ENCODE measurements at regions not wholly inside any gene's neighbourhood (a gene's known extent, or its start where the extent isn't known, plus 50 kb on each side); places are given as distances from the start of the nearest gene placed in this dataset.

DNA sequence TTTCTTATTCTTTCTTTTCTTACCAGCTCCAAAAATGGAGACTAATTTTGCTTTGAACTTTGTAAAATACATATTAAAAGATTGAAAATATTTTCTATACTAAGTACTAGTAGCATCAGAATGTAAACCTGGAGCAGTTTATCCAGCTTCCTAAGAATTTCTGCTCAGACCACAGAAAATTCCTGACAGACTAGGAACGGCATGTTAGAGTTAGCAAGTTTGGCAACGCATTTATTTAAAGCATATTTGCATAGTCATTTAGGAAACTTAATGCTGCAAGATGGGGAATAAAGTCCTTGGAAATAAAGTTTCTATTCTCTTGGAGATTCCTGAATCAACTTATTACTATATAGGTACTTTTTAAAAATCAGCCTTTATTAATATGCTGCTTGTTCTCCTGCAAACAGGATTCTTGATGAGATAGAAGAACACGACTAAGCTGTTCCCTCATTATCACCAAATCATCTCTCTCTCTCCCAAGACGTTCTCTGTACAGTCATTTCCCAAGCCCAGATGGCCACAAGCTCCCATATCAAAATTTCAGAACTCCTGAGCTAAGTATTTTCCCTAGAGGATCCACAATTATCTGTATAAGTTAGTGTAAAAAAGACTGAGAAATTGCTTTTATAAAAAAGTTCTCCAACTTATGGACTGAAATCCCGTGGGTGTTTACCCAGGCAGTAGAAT, 305.8 kb upstream of the NEBL start:
- no peaks in the 10 kb centered on the region for H3K27me3 Mint-ChIP-seq (ENCODE audit: unreplicated experiment)
- H3K36me3 Mint-ChIP-seq (ENCODE audit: low read depth, unreplicated experiment), result peaks cover 9% of the 10 kb centered on the region
- H3K9me3 Mint-ChIP-seq (ENCODE audit: unreplicated experiment), result peaks cover 8% of the 10 kb centered on the region
- H3K4me3 Mint-ChIP-seq (ENCODE audit: unreplicated experiment), result no peak overlapping the region
- peaks cover 3% of the 10 kb centered on the region for H3K4me1 Mint-ChIP-seq (ENCODE audit: unreplicated experiment)
- no peak overlapping the region for H3K27ac Mint-ChIP-seq (ENCODE audit: unreplicated experiment)
- no peak for DNase-seq (ENCODE audit: low spot score)
- TF ChIP-seq, protein P1, sequence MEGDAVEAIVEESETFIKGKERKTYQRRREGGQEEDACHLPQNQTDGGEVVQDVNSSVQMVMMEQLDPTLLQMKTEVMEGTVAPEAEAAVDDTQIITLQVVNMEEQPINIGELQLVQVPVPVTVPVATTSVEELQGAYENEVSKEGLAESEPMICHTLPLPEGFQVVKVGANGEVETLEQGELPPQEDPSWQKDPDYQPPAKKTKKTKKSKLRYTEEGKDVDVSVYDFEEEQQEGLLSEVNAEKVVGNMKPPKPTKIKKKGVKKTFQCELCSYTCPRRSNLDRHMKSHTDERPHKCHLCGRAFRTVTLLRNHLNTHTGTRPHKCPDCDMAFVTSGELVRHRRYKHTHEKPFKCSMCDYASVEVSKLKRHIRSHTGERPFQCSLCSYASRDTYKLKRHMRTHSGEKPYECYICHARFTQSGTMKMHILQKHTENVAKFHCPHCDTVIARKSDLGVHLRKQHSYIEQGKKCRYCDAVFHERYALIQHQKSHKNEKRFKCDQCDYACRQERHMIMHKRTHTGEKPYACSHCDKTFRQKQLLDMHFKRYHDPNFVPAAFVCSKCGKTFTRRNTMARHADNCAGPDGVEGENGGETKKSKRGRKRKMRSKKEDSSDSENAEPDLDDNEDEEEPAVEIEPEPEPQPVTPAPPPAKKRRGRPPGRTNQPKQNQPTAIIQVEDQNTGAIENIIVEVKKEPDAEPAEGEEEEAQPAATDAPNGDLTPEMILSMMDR (IDR thresholded peaks at IDR 0.05; ENCODE audit: unreplicated experiment), result no peak

DNA sequence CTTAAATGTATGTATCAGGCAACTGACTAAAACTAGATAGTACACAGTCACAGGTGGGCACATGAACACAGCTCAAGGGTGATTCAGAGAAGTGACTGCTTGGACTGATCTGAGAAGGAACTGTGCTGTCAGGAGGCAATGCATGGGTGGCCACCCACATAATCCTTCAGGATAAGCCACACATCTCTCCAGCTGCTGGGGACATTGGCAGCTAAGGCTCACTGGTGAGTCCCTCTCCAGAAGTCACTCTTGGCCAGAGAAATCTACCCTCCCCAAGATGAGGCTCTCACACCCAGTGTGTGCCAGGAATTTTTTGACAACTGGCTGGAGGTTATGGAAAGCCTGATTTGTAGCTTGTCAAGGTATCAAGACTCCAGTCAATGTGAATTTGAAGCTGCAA, 302.4 kb upstream of the NEBL start:
- Mint-ChIP-seq H3K27me3 (ENCODE audit: unreplicated experiment) (peaks cover 4% of the 10 kb centered on the region), H3K36me3 (ENCODE audit: low read depth, unreplicated experiment) (peaks cover 20% of the 10 kb centered on the region), H3K9me3 (ENCODE audit: unreplicated experiment) (peaks cover 12% of the 10 kb centered on the region), H3K4me1 (ENCODE audit: unreplicated experiment) (peaks cover 3% of the 10 kb centered on the region), H3K27ac (ENCODE audit: unreplicated experiment) (no peak overlapping the region), H3K4me3 (ENCODE audit: unreplicated experiment) (no peak overlapping the region)
- DNase-seq (ENCODE audit: low spot score), result no peak
- TF ChIP-seq, protein P1 (IDR thresholded peaks at IDR 0.05; ENCODE audit: unreplicated experiment), result no peak

DNA sequence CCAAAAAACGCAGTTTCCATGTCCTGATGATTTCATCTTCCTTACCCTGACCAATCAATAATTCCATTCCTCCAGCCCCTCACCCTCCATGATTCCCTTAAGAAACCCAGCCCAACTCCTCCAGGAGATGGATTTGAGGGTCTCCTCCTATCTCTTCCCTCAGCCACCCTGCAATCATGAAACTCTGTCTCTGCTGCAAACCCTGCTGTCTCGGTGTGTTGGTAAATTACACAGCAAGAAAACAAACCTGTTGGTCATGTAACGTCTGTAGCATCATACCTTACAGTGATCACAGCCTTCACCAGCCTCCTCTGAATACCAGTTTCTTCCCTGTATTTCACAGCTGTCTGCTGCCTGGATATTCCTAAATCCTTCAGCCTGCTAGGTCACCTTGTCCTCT, 300.7 kb upstream of the NEBL start:
- H3K27ac Mint-ChIP-seq (ENCODE audit: unreplicated experiment), result no peak overlapping the region
- no peaks in the 10 kb centered on the region for H3K4me1 Mint-ChIP-seq (ENCODE audit: unreplicated experiment)
- H3K4me3 Mint-ChIP-seq (ENCODE audit: unreplicated experiment), result no peak overlapping the region
- no peak for DNase-seq (ENCODE audit: low spot score)
- H3K9me3 Mint-ChIP-seq (ENCODE audit: unreplicated experiment), result peaks cover 12% of the 10 kb centered on the region
- TF ChIP-seq, protein P1 (IDR thresholded peaks at IDR 0.05; ENCODE audit: unreplicated experiment), result no peak
- peaks cover 6% of the 10 kb centered on the region for H3K27me3 Mint-ChIP-seq (ENCODE audit: unreplicated experiment)
- H3K36me3 Mint-ChIP-seq (ENCODE audit: low read depth, unreplicated experiment), result peaks cover 20% of the 10 kb centered on the region

DNA sequence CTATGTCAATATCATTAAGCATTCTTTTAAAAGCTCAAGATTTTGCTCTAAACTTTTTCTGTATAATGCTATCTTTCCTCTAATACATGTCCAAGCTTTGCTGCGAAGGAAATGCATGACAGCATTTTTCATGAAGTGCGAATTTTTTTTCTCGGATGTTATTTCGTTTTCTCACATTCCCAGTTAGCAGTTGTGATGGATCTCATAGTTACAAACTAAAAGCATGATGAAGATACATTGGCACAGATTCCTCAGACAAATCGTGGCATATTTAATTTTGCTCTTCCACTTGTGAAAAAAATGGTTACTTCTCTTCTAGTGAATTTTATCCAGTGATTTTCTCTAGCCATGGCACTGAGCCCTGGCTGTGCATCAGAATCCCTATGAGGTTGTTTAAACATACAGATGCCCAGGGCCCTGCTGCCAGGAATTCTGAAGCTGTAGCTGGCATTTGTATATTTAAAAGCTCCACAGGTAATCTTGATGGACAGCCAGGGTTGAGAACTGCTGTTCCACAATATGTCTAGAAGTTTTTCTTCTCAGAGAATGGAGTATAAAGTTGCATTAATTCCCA, 299.8 kb upstream of the NEBL start:
- Mint-ChIP-seq H3K4me3 (ENCODE audit: unreplicated experiment) (no peak overlapping the region), H3K27ac (ENCODE audit: unreplicated experiment) (no peak overlapping the region), H3K36me3 (ENCODE audit: low read depth, unreplicated experiment) (peaks cover 20% of the 10 kb centered on the region), H3K27me3 (ENCODE audit: unreplicated experiment) (peaks cover 6% of the 10 kb centered on the region), H3K9me3 (ENCODE audit: unreplicated experiment) (peaks cover 12% of the 10 kb centered on the region), H3K4me1 (ENCODE audit: unreplicated experiment) (no peaks in the 10 kb centered on the region)
- TF ChIP-seq, protein P1 (IDR thresholded peaks at IDR 0.05; ENCODE audit: unreplicated experiment), result no peak
- DNase-seq (ENCODE audit: low spot score), result no peak

DNA sequence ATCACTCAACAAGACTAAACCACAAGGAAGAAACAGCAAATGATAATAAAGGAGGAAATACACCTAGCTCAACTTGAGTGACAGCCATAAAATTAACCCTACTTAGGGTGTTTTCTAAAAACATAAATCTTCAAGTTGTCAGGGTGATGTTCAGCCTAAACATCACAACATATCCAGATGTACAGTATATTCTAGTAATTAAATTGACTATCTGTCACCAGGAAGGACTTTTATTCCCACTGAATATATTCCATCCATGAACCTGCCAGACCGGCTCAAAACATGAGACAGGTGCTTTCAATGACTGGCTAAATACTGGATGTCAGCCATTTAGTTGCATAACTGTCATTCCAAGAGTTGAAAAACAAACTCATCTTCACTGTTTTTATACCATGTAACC, 298.1 kb upstream of the NEBL start:
- H3K36me3 Mint-ChIP-seq (ENCODE audit: low read depth, unreplicated experiment), result peaks cover 20% of the 10 kb centered on the region
- no peak overlapping the region for H3K4me3 Mint-ChIP-seq (ENCODE audit: unreplicated experiment)
- H3K4me1 Mint-ChIP-seq (ENCODE audit: unreplicated experiment), result no peaks in the 10 kb centered on the region
- peaks cover 12% of the 10 kb centered on the region for H3K9me3 Mint-ChIP-seq (ENCODE audit: unreplicated experiment)
- DNase-seq (ENCODE audit: low spot score), result no peak
- TF ChIP-seq, protein P1 (IDR thresholded peaks at IDR 0.05; ENCODE audit: unreplicated experiment), result no peak
- H3K27me3 Mint-ChIP-seq (ENCODE audit: unreplicated experiment), result peaks cover 6% of the 10 kb centered on the region
- no peak overlapping the region for H3K27ac Mint-ChIP-seq (ENCODE audit: unreplicated experiment)
